ENCODE measurements at regions not wholly inside any gene's neighbourhood (a gene's known extent, or its start where the extent isn't known, plus 50 kb on each side); places are given as distances from the start of the nearest gene placed in this dataset.

DNA sequence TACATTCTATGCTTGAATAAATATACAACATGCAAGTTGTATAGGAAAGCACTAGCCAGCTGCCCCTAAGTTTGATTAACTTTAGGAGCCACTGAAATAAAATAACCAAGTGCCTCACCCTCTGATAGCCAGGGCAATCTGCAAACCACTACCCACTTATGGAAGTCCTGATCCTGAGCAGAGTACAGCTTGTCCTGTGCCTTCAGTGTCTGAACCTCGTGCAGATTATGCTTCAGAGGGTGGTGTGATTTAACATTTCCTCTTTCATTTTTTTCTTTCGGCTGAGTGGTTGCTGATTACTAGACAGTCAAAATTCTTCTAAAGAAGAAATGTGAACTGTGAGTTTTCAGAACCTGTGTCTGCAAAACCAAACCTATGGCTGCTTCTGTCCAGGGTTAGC, 327.7 kb downstream of the PIK3R1 start:
- TF ChIP-seq CTCF (IDR thresholded peaks at IDR 0.05): no peak

DNA sequence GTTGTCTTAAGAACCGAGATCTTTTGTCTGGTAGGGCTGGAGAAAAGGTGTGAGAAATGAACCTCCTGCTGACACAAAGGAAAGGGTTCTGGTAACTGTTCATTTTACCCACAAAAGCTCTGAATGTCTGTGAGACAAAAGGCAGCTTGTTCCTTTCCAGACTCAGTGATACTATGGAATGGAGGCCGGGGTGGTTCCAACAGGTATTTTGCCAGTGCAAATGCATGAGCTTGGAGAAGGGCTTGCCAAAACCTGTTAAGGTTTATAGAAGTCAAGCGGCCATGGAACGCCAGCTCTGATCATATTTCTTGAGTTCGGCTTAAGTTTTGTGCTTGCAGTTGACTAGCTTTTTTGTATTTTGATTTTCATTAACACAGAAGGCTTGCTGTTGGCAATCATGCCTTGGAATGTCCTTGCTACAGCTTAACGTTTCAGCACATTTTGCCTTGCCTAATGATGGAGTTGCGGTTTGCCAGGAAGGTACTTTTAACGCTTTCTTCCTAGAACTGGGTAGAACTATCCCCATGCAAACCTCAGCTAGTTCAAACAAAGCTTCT, 328.6 kb downstream of the PIK3R1 start:
- TF ChIP-seq CTCF (IDR thresholded peaks at IDR 0.05): no peak

- no peak for TF ChIP-seq CTCF (IDR thresholded peaks at IDR 0.05)
These were observed 329.3 kb downstream of the PIK3R1 start for GRCh38 chr5:68544648-68545552.

GRCh38 chr5:68545636-68546295, 330.2 kb downstream of the PIK3R1 start:
- no peak for TF ChIP-seq CTCF (IDR thresholded peaks at IDR 0.05)

DNA sequence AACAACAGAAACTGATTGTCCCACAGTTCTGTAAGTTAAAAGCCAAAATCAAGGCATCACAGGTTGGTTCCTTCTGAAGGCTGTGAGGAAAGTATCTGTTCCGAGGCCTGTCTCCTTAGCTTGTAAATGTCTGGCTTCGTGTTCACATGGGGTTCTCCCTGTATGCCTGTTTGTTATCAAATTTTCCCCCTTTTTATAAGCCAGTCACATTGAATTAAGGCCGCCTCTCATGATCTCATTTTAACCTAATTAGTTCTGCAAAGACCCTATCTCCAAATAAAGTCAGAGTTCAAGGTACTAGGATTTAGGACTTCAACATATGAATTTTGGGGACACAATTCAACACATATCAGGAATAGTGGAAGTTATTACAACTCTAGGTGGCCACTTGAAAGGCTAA, 331.5 kb downstream of the PIK3R1 start:
- TF ChIP-seq CTCF (IDR thresholded peaks at IDR 0.05): no peak

GRCh38 chr5:68547622-68548021, 332.1 kb downstream of the PIK3R1 start:
- no peak for TF ChIP-seq CTCF (IDR thresholded peaks at IDR 0.05)

DNA sequence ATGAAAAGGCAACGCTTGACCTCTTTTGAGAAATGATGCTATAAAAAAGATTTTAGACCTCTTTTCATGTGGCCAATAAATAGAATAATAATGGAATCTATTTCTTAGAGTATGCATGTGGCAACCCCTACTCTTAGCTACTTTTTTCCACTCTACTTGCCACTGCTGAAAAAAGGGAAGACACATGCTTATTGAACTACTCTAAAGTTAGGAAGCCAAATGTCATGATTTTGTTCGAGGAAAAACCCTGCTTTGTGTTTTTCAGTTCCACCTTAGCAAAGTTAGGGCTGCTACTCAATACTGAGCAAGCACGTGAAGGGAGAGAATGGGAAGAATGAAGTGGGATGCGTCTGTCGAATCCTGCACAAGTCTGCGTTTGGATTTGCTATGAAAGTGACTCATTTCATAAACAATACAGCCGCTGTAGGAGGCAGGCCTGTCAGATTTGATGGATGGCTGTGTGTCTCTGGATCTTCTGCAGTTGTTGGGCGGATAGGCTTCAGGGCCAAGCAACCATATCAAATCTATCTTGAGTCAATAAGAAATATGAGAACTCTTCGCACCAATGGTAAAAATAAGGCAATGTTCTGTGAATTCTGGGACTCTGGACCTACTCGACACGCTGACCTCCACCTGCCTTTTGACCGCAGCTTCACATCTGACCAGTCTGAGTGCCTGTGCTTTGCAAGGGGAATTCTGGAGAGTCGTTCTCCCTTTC, 333.6 kb downstream of the PIK3R1 start:
- TF ChIP-seq CTCF (IDR thresholded peaks at IDR 0.05): no peak
